Endothelial cell (in vitro differentiated cells): ENCODE measurements at regions not wholly inside any gene's neighbourhood (a gene's known extent, or its start where the extent isn't known, plus 50 kb on each side); places are given as distances from the start of the nearest gene placed in this dataset.

Source experiments
- DNase-seq: peaks from one replicate; pipeline ENCODE4 v3.0.0; 2021; ENCODE audit warnings: low spot score
- H3K27ac Mint-ChIP-seq: one replicate; pipeline ENCODE4 v1.8.0; 2021; ENCODE audit warnings: mixed read lengths, inconsistent platforms; ENCODE audit not compliant: unreplicated experiment
- H3K27me3 Mint-ChIP-seq: one replicate; pipeline ENCODE4 v1.8.0; 2021; ENCODE audit warnings: mild to moderate bottlenecking, moderate library complexity, mixed read lengths, inconsistent platforms; ENCODE audit not compliant: unreplicated experiment
- H3K36me3 Mint-ChIP-seq: one replicate; pipeline ENCODE4 v1.8.0; 2021; ENCODE audit warnings: mild to moderate bottlenecking, low read depth, mixed read lengths, inconsistent platforms; ENCODE audit not compliant: unreplicated experiment
- H3K4me1 Mint-ChIP-seq: one replicate; pipeline ENCODE4 v1.8.0; 2021; ENCODE audit warnings: mild to moderate bottlenecking, mixed read lengths, inconsistent platforms; ENCODE audit not compliant: unreplicated experiment
- H3K4me3 Mint-ChIP-seq: one replicate; pipeline ENCODE4 v1.8.0; 2021; ENCODE audit warnings: mild to moderate bottlenecking, mixed read lengths, inconsistent platforms; ENCODE audit not compliant: unreplicated experiment
- H3K9me3 Mint-ChIP-seq: one replicate; pipeline ENCODE4 v1.8.0; 2021; ENCODE audit warnings: mixed read lengths, inconsistent platforms; ENCODE audit not compliant: unreplicated experiment
- CTCF ChIP-seq: fragments of 200-600 bp; sonication (generic); IDR thresholded peaks from one replicate; pipeline ENCODE4 v1.5.0; 2021; ENCODE audit warnings: antibody characterized with exemption; ENCODE audit not compliant: unreplicated experiment

GRCh38 chr15:61517335-61517734, 288.2 kb upstream of the RORA start:
- Mint-ChIP-seq H3K27ac (no peak overlapping the region), H3K36me3 (no peaks in the 10 kb centered on the region), H3K9me3 (no peaks in the 10 kb centered on the region), H3K4me3 (no peak overlapping the region), H3K4me1 (no peaks in the 10 kb centered on the region), H3K27me3 (no peaks in the 10 kb centered on the region)
- DNase-seq, result no peak
- no peak for TF ChIP-seq CTCF

GRCh38 chr15:61511756-61512155, 282.7 kb upstream of the RORA start:
- Mint-ChIP-seq H3K4me3 (no peak overlapping the region), H3K27me3 (no peaks in the 10 kb centered on the region), H3K36me3 (no peaks in the 10 kb centered on the region), H3K9me3 (no peaks in the 10 kb centered on the region), H3K27ac (no peak overlapping the region), H3K4me1 (peaks cover 17% of the 10 kb centered on the region)
- no peak for DNase-seq
- TF ChIP-seq CTCF, result no peak

GRCh38 chr15:61511089-61511488, 282.0 kb upstream of the RORA start:
- no peak overlapping the region for H3K4me3 Mint-ChIP-seq
- H3K27me3 Mint-ChIP-seq, result peaks cover 2% of the 10 kb centered on the region
- TF ChIP-seq CTCF, result no peak
- no peak for DNase-seq
- H3K9me3 Mint-ChIP-seq, result no peaks in the 10 kb centered on the region
- no peak overlapping the region for H3K27ac Mint-ChIP-seq
- no peaks in the 10 kb centered on the region for H3K36me3 Mint-ChIP-seq
- peaks cover 17% of the 10 kb centered on the region for H3K4me1 Mint-ChIP-seq

GRCh38 chr15:61509327-61509840, 280.3 kb upstream of the RORA start:
- no peak overlapping the region for H3K4me3 Mint-ChIP-seq
- peaks cover 17% of the 10 kb centered on the region for H3K4me1 Mint-ChIP-seq
- TF ChIP-seq CTCF, result no peak
- H3K27me3 Mint-ChIP-seq, result peaks cover 2% of the 10 kb centered on the region
- no peak overlapping the region for H3K27ac Mint-ChIP-seq
- H3K36me3 Mint-ChIP-seq, result no peaks in the 10 kb centered on the region
- no peak for DNase-seq
- no peaks in the 10 kb centered on the region for H3K9me3 Mint-ChIP-seq

GRCh38 chr15:61503383-61503969, 274.4 kb upstream of the RORA start:
- H3K4me3 Mint-ChIP-seq, result no peak overlapping the region
- H3K4me1 Mint-ChIP-seq, result peaks cover 23% of the 10 kb centered on the region
- peaks cover 3% of the 10 kb centered on the region for H3K27me3 Mint-ChIP-seq
- no peak for TF ChIP-seq CTCF
- no peaks in the 10 kb centered on the region for H3K36me3 Mint-ChIP-seq
- H3K9me3 Mint-ChIP-seq, result no peaks in the 10 kb centered on the region
- H3K27ac Mint-ChIP-seq, result no peak overlapping the region
- no peak for DNase-seq
